ENCODE measurements at regions not wholly inside any gene's neighbourhood (a gene's known extent, or its start where the extent isn't known, plus 50 kb on each side); places are given as distances from the start of the nearest gene placed in this dataset.
"Not testable (repeated sequence)": the region's sequence is repeated elsewhere in the genome, so short reads cannot be mapped to it uniquely, and the experiment has no call there.

DNA sequence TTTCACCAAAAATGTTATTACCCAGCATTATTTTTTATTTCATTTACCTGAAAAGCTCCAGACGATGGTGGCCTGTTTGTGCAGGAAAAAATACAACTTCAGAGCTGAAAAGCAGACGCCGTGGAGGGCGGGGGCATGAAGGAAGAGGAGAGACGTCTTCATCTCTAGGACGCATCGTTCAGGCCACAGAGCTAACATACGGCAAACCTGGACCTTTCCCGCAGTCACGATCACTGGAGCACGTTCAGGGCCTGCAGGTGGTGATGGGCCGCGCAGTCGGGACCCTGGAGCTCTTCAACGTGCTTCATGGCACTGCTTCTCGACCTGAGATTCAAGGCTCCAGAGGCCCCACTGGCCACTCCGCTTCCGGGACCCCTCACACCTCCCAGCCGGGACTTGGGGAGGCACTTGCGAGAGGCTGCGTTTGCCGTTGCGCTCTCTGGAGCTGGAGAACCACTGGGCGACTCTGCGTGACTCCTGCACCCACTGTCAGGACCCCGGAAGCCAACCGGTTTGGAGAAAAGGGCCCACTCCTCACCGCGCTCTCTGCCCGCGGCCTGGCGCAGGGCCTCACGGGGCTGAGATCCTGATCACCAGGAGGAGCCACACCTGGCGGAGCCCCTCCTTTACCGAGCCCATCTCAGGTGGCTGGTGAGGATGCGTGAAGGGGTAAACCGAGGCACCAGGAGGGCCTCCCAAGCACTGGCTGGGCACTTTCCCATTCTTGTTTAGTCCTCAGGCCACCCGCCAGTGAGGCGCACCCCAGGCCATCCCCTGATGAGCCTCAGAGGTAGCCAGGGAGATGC lies 164.4 kb upstream of the AFDN start:
- no peak for DNase-seq (ENCODE audit: low read depth)

DNA sequence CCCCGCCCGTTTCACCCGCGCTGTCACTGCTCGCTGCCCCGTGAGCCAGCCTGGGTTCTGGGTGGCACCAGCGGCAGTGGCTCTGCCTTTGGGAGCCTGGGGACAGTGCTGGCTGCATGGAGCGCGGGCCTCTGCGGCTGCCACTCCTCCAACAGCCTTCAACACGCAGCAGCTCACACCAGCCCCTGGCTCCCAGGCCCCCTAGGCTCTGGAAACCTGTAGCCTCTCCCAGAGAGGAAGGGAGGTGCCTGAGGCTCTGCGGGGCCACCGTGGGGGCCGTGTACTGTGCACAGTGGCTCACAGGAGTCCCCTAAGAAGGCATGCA lies 163.9 kb upstream of the AFDN start:
- no peak for DNase-seq (ENCODE audit: low read depth)

DNA sequence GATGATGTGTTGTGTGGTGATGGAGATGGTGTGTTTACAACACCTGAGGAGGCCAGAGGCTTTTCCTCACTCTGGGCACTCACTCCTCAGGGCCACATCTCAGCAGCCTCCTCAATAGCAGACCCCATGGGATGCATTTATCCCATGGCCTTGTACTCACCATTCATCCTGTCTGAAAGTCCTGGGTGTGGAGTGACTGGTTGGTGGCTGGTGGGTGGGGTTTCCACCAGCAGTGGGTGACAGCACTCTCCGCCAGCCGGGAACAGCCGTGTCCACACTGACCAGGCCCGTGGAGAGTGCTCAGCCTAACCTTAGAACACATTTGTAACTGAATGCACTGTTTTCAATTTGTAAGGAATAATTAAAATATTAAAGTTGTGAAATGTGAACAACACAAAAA lies 163.4 kb upstream of the AFDN start:
- DNase-seq (ENCODE audit: low read depth): no peak

DNA sequence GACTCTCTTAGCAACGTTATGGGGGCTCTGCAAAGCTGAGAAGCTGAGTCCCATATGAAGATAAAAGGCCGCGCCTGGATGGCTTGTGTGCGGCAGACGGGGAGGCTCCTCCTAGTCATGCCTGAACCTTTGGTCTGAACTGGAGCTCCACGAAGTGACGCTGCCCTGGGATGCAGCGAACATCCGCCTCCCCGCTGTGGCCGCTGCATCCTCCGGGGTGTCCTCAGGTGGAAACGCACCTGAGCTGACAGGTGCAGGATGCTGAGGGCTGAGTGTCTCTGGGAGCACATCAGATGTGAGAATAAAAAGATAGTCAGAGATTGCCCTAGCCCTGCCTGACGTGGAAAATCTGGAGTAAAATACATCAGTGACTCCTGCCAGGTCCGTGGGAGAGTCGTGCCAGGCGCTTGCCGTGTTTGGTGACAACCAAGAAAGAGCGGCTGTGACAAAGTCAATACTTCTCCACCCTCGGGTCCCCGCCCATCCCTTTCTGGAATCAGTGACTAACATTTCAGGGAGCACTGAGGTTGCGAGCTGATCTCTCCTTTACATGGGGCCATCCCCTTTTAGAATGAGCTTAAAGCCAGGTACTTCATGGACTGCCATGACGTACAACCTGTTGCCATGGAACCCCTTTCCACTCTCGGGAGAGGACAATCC lies 162.8 kb upstream of the AFDN start:
- no peak for DNase-seq (ENCODE audit: low read depth)

DNA sequence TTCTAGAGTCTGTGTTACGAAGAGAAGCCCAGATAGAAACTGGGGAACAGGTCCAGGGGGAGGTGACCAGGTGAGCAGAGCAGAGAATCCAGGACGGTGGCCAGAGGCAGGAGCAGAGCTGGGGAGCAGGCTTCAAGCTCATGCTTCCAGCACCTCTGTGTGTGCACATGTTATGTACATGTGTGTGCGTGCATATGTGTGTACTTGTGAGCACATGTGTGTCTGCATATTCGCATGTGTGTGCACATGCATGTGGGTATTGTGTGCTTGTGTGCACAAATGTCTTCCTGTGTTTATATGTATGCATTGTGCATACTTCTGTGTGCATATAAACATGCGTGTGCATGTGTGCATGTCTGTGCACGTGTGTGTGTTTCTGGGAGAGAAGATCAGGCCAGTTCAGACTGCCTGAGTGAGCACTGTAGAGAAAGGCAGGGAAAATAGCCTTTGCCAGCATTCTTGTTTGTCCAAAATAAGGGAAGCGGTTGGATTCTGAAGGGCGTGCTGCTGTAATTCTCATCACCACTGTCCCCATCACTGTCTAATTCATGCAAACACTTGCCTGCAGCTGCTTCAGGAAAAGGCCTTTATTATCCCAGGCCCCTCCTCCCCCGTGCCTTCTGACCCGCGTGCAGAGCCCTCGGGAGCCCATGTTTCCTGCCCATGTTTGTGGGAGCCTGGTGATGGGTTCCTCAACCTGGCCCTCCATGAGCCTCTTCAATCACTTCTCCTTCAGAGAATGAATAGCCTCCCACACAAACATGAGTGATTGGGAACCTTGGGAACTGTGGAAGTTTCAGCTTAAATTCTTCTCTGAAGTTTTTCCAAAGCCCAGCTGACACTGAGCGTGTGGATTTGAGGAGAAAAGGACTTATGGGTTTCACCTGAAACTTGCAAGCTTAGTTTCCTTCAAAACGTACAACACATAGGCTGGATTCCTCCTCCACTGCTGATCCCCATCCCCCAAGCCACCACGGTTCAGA lies 161.7 kb upstream of the AFDN start:
- DNase-seq (ENCODE audit: low read depth): no peak

DNA sequence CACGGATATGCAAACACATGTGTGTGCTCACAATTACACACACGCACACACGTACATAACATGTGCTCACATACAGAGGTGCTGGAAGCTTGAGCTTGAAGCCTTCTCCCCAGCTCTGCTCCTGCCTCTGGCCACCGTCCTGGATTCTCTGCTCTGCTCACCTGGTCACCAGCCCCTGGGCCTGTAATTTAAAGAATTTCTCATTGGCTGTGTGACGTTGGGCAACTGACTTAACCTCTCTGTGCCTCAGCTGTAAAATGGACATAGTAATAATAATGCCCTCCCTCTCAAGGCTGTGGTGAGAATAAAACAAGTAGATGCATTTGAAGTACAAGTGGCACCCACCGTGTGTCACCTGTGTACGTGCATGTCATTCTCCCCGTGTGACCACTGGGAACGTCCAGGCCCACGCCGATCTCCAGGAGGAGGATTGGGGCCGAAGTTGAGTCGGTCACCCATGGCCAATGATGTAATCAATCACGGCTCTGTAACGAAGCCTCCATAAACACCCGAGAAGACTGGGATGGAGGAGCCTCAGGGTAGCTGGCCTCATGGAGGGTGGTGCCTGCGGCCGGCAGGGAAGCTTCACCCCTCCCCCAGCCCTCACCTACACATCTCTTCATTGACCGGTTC lies 160.9 kb upstream of the AFDN start:
- DNase-seq (ENCODE audit: low read depth): no peak

DNA sequence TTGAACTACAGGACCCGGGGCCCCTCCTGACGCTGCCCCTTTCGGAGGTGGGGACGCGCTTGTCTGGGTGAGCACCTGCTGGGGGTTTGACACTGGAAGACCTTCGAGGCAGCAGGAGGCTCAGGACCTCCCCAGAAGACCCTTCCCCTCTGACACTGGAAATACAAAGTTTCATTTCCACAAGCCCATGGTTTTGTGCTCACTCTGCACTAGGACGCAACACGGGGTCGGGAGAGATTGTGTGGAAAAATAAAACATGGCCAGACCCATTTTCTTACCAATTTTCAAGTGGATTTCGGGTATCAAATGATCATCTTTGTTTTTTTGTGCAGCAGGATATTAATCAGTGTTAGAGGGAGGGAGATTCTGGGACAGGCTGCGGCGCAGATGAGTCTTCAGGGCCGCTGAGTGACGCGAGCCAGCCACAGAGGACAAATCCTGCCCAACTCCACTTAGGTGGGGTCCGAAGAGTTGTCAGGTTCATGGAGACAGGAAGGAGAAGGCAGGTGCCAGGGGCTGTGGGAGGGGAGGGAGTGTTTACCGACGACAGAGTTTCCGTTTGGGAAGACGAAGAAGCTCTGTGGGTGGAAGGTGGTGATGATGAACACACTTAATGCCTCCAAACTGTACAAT lies 160.0 kb upstream of the AFDN start:
- no peak for DNase-seq (ENCODE audit: low read depth)

DNA sequence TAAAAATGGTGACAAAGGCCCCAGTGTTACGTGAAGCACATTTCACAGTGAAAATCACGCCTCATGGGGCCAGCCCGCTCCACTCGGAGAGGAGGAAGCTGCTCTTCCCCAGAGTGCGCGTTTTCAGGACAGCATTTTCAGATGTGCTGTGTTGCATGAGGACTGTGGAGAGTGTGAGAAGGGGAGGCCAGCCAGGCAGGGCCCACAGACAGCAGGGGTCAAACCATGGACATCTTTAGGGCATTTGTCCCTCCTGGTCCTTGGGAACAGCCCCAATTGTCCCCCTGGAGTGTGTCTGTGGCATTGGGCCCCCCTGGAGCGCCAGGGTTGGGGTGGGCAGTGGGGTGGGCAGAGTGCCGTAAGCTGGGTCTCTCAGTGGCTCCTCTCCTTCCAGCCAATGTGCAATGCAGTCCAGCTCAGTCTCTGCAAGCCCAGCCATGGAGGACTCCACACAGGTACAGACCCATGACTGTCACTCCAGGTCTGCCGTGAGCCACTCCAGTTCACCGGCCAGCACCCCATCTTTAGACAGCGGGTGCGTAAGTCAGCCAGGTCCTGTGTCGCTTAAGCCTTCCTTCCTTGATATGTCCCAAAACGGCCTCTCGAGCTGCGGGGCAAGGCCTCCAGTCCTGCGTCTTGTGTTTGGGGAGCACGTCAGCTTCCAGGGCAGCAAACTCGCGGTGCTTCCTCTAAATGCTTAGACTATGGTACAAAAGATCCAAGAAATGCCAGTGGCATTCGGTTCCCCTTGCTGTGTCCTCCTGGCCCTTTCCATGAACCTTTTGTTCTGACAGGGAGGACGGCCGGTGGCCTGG lies 159.3 kb upstream of the AFDN start:
- no peak for DNase-seq (ENCODE audit: low read depth)

DNA sequence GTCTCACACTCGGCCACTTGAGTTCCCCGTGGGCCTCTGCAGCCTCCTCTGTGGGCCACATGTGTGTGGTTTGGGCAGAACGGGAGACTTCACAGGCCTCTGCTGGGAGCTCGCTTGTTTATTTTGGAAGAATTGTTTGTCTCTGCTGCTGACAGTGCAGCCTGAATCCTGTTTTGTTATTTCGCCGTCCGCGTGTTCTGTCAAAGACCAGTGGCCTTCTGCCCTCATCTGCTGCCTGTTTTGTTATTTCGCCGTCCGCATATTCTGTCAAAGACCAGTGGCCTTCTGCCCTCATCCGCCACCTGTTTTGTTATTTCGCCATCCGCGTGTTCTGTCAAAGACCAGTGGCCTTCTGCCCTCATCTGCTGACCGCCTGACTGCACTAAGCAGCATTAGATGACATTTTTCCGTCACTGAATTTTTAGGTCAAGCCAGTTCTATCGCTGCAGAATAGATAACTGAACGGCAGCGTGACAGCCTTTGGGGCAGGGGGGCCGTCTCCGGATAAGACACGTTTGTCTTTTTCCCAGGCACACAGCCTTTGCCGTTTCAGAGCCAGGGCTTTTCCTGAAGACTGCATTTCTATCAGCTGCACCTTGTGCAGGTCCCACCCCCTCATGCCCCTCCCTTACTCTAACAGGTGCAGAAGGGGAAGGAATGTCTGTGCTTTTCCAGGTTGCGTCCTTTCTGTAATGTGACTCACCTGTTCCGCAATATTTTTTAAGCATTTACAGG lies 158.5 kb upstream of the AFDN start:
- no peak for DNase-seq (ENCODE audit: low read depth)

DNA sequence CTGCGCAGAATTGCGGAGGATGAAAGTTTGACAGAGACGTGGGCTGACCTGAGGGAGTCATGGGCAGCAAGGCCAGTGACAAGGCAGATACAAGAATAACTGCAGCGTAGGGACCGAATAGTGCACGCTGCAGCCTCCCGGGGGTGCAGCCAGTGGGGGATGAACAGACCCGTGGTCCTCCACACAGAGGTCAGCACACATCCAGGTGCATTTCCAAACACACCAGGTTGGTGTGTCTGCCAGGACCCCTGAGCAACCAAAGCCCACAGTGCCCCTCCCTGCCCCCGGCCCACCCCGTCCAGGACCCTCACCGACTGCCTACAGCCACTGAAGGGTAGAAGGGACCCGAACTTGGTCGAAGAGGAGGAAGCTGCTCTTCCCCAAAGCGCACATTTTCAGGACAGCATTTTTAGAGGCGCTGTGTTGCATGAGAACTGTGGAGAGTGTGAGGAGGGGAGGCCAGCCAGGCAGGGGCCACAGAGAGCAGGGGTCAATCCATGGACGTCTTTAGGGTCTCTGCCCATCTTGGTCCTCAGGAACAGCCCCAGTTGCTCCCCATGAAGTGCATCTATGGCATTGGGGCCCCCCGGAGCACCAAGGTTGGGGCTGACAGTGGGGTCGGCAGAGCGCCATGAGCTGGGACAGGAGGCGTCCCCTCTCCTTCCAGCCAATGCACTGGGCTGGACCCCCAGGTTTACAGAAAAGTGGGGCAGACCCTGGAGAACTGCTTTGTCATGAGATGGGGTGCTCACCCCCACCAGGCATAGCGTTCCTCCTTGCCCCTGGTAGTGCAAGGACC lies 157.8 kb upstream of the AFDN start:
- DNase-seq (ENCODE audit: low read depth): no peak

DNA sequence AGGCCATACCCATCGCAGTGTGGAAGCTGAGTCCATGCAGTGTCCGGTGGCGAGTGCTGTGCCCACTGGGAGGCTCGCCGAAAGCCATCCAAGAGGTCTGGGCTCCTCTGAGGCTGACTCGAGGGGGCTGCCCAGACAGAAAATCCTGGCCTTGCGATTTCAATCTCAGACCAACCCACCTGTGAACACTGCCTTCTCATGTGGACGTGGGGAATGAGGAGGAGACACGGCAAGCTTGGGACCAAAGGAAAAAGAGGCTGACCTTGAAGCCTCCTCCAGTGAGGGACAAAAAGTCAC lies 157.2 kb upstream of the AFDN start:
- no peak for DNase-seq (ENCODE audit: low read depth)

DNA sequence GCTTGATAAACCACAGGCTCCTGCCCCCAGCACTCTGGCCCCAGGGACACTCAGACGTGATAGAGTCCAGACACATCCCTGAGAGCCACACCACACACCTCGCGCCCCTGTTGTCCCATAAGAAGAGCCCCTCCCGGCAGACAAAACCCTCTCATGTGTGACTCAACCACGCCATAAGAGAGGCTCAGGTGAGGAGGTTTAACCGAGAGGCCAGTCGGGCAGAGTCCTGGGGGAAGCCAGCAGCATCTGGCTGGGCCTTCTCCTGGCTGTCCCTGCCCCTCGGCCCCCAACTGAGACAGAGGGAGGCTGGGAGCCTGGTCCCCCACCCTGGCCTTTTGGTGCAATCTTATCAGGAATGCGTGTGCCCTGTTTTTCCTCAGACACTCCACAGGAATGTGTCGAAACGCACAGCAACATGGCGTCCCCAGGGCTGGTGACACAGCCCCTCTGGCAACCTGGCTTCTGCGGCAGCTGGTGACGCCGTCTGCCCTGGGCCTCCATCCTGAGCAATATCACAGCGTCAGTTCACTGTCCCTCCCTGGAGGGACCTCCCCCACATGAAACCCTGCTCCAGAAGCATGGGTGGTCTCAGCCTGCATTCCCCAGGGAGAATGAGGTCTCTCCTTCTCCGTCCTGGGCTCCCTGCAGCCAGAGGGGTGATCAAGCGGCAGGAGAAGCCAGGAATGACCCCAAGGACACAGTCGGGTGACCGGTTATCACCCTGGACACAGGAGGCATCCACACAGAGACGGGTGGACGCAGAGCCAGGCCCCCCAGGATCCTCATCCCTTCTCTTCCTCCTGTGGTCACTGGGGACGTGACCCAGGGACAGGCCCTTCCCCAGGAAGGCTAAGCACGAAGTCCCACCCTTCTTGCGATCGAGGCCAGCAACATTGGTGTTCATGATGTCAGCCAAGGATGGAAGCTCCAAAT lies 156.6 kb upstream of the AFDN start:
- DNase-seq (ENCODE audit: low read depth): no peak

DNA sequence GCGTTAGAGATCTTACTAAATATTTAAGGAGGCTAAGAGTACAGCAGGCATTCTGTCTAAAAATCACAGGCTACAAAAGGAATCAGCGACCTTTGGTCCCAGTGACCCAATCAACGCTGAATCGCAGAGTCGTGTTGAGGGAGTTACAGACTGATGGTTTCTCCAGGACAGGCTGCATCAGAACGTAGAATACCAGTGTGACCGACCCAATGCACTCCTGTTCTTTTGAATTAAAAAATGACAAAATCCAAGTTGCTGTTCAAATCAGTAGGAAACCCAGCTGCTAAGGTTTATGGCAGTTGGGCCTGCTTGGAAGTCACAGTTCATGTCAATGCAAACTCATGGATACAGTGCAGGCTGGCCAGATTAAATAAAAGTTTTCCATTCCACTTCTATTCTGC lies 155.8 kb upstream of the AFDN start:
- no peak for DNase-seq (ENCODE audit: low read depth)

DNA sequence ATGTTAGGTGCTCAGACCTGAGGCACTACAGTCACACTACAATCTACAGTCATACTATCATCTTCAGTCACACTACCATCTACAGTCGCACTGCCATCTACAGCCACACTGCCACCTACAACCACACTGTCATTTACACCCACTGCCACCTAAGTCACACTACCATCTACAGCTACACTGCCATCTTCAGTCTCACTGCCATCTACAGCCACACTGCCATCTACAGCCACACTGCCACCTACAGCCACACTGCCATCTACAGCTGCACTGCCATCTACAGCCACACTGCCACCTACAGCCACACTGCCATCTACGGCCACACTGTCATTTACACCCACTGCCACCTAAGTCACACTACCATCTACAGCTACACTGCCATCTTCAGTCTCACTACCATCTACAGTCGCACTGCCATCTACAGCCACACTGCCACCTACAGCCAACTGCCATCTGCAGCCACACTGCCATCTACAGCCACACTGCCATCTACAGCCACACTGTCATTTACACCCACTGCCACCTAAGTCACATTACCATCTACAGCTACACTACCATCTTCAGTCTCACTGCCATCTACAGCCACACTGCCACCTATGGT lies 155.2 kb upstream of the AFDN start:
- DNase-seq (ENCODE audit: low read depth): not testable (repeated sequence)

DNA sequence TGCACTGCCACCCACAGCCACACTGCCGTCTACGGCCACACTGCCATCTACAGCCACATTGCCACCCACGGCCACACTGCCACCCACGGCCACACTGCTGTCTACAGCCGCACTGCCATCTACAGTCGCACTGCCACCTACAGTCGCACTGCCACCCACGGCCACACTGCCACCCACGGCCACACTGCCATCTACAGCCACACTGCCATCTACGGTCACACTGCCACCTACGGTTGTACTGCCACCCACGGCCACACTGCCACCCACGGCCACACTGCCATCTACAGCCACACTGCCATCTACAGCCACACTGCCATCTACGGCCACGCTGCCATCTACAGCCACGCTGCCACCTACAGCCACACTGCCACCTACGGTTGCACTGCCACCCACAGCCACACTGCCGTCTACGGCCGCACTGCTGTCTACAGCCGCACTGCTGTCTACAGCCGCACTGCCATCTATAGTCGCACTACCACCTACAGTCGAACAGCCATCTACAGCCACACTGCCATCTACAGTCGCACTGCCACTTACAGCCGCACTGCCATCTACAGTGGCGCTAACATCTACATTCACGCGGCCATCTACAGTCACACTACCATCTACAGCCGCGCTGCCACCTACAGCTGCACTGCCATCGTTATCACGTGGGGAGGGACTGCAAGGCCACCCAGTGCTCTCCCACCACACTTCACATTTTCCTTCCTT lies 154.6 kb upstream of the AFDN start:
- DNase-seq (ENCODE audit: low read depth): no peak

DNA sequence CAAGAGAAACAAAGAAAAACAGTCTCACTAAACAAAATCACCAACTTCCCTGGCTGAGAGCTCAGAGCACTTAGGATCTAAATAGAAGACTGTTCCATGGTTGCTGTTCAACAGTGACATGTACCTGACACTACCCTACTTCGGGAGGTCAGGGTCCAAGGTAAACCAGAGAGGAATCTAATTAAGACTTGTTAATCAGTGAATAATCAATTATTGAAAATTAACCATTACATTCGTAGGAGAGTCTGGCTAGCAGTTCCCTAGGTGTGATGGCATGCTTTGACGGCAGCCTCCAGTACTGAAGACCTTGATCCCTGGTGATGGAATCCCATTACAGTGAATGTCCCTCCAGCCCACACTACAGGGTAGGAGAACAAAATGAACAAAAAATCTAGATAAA lies 154.0 kb upstream of the AFDN start:
- no peak for DNase-seq (ENCODE audit: low read depth)

DNA sequence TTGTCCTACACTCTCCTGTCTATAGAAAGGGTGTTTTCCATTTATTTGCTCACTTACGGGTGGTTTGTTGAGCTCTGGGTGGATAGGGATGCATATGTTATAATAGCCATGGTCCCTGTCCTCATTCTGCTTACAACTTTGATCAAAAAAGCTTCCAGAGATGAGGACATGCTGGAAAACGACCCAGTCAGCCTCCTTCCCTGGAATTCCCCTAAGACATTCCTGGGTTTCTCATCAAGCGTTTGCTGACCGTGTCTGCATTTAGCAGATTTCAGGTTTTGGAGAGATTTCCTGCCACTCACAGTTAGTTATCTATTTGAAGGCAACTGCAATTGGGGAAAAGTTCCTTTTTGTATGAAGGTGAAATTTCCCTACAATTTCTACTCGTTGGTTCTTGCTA lies 152.8 kb upstream of the AFDN start:
- no peak for DNase-seq (ENCODE audit: low read depth)
